ENCODE measurements at regions not wholly inside any gene's neighbourhood (a gene's known extent, or its start where the extent isn't known, plus 50 kb on each side); places are given as distances from the start of the nearest gene placed in this dataset.

- FAIRE-seq (no peak), ATAC-seq (no peak), DNase-seq (ENCODE audit: low spot score) (no peak)
- ChIA-PET POLR2A (no interaction called here), CTCF (ENCODE audit: low intra/inter-chr PET ratio, low total read pairs) (no interaction called here)
- no peaks in the 10 kb centered on the region for H3K27me3 ChIP-seq (ENCODE audit: control insufficient read depth in 1 of 2, insufficient read depth in 2 of 2, low read length in 2 of 2)
- H3K4me1 ChIP-seq (ENCODE audit: insufficient read depth, low read length): no peaks in the 10 kb centered on the region
- no peaks in the 10 kb centered on the region for H3K9me3 ChIP-seq (ENCODE audit: low read length)
- no TSS peak for BruUV-seq (replicated peaks)
- no peaks in the 10 kb centered on the region for H3K36me3 ChIP-seq (replicated peaks in 1 of 2; ENCODE audit: control insufficient read depth in 1 of 2, insufficient read depth in 2 of 2, low read length in 2 of 2)
- H3K27ac ChIP-seq (ENCODE audit: extremely low read length, insufficient read depth, low read length): no peak overlapping the region
- H3K9ac ChIP-seq (ENCODE audit: insufficient read depth, low read depth, low read length): no peak overlapping the region
- H3K79me2 ChIP-seq (ENCODE audit: insufficient read depth, low read length): no peaks in the 10 kb centered on the region
- H3K4me3 ChIP-seq (replicated peaks in 1 of 3; ENCODE audit: insufficient read depth in 1 of 3, low read depth in 2 of 3, low read length in 3 of 3): no peak overlapping the region
- intact Hi-C loops (cut with micrococcal nuclease; ENCODE audit: unreplicated experiment) (loop anchor here (10.0 kb wide), 1 partner anchor 359 kb away; the partner anchor contains the start of gene ZNF385D), in situ Hi-C loops (cut with HindIII; ENCODE audit: extremely low pct_ligation_motif_present, low pct_unique_long_range_greater_than_20kb) (no loop called here)
- TF ChIP-seq PITX1 (CRISPR knock-in tag; IDR thresholded peaks at IDR 0.05) (no peak), SCMH1 (CRISPR knock-in tag; IDR thresholded peaks at IDR 0.05; ENCODE audit: borderline replicate concordance) (no peak), ZNF460 (CRISPR knock-in tag; IDR thresholded peaks at IDR 0.05; ENCODE audit: borderline replicate concordance) (no peak), ZNF644 (CRISPR knock-in tag; IDR thresholded peaks at IDR 0.05; ENCODE audit: low read depth) (no peak)
- 2% methylated on average over 3 of the region's 3 CpGs for WGBS (ENCODE audit: low lambda C conversion rate)
- H3K4me2 ChIP-seq (ENCODE audit: low read depth, low read length): no peak overlapping the region
- H2AFZ ChIP-seq (ENCODE audit: low read length): no peak overlapping the region
- H4K20me1 ChIP-seq (ENCODE audit: insufficient read depth, low read length): no peaks in the 10 kb centered on the region
These were observed 362.4 kb upstream of the ZNF385D start for GRCh38 chr3:22113453-22113852.

DNA sequence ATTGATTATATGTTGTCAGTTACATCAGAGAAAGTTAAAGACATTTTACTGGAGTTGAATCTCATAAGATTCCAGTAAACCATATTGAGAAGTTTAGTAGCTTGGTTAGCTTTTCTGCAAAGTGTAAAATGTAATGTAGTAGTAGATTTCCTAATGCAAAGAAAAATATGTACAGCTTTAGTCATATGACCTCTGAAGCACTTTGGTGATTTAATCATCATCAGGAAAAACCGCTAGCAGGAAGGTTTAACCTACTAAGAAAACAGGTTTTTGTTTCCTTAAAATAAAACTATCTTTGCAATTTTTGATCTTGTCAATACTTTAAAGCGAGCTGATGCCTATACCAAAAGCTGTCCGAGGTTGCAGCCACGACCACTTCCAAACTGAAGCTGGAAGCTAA, 364.6 kb upstream of the ZNF385D start:
- no peak overlapping the region for H2AFZ ChIP-seq (ENCODE audit: low read length)
- no peaks in the 10 kb centered on the region for H3K36me3 ChIP-seq (replicated peaks in 1 of 2; ENCODE audit: control insufficient read depth in 1 of 2, insufficient read depth in 2 of 2, low read length in 2 of 2)
- WGBS (ENCODE audit: low lambda C conversion rate): 0% methylated on average over 4 of the region's 4 CpGs
- no TSS peak for BruUV-seq (replicated peaks)
- ChIA-PET POLR2A (no interaction called here), CTCF (ENCODE audit: low intra/inter-chr PET ratio, low total read pairs) (no interaction called here)
- no peaks in the 10 kb centered on the region for H3K9me3 ChIP-seq (ENCODE audit: low read length)
- ATAC-seq (no peak), DNase-seq (ENCODE audit: low spot score) (no peak), FAIRE-seq (no peak)
- H3K4me2 ChIP-seq (ENCODE audit: low read depth, low read length): no peak overlapping the region
- in situ Hi-C loops (cut with HindIII; ENCODE audit: extremely low pct_ligation_motif_present, low pct_unique_long_range_greater_than_20kb) (no loop called here), intact Hi-C loops (cut with micrococcal nuclease; ENCODE audit: unreplicated experiment) (loop anchor here (5.0 to 10.0 kb wide), 2 partner anchors 361 to 1888 kb away; partner anchors contain the start of gene ZNF385D)
- H4K20me1 ChIP-seq (ENCODE audit: insufficient read depth, low read length): no peaks in the 10 kb centered on the region
- no peak overlapping the region for H3K9ac ChIP-seq (ENCODE audit: insufficient read depth, low read depth, low read length)
- H3K27me3 ChIP-seq (ENCODE audit: control insufficient read depth in 1 of 2, insufficient read depth in 2 of 2, low read length in 2 of 2): no peaks in the 10 kb centered on the region
- no peak overlapping the region for H3K4me3 ChIP-seq (replicated peaks in 1 of 3; ENCODE audit: insufficient read depth in 1 of 3, low read depth in 2 of 3, low read length in 3 of 3)
- peaks cover 8% of the 10 kb centered on the region for H3K4me1 ChIP-seq (ENCODE audit: insufficient read depth, low read length)
- H3K79me2 ChIP-seq (ENCODE audit: insufficient read depth, low read length): no peaks in the 10 kb centered on the region
- no peak overlapping the region for H3K27ac ChIP-seq (ENCODE audit: extremely low read length, insufficient read depth, low read length)
- TF ChIP-seq ZNF616 (CRISPR knock-in tag; IDR thresholded peaks at IDR 0.05; ENCODE audit: low read depth) (no peak), ZEB1 (IDR thresholded peaks at IDR 0.05; ENCODE audit: insufficient replicate concordance, low read depth) (no peak), NCOA1 (CRISPR knock-in tag; IDR thresholded peaks at IDR 0.05) (no peak), MAZ (IDR thresholded peaks at IDR 0.05; ENCODE audit: borderline replicate concordance, low read depth, low read length) (no peak), MAZ (CRISPR knock-in tag; IDR thresholded peaks at IDR 0.05; ENCODE audit: low read depth) (no peak), ZNF331 (CRISPR knock-in tag; IDR thresholded peaks at IDR 0.05) (no peak), ZNF7 (CRISPR knock-in tag; IDR thresholded peaks at IDR 0.05) (no peak), ATF1 (CRISPR knock-in tag; IDR thresholded peaks at IDR 0.05) (no peak), ZNF883 (CRISPR knock-in tag; IDR thresholded peaks at IDR 0.05; ENCODE audit: not compliant biosample characterization) (no peak)
- TF ChIP-seq, protein P1, sequence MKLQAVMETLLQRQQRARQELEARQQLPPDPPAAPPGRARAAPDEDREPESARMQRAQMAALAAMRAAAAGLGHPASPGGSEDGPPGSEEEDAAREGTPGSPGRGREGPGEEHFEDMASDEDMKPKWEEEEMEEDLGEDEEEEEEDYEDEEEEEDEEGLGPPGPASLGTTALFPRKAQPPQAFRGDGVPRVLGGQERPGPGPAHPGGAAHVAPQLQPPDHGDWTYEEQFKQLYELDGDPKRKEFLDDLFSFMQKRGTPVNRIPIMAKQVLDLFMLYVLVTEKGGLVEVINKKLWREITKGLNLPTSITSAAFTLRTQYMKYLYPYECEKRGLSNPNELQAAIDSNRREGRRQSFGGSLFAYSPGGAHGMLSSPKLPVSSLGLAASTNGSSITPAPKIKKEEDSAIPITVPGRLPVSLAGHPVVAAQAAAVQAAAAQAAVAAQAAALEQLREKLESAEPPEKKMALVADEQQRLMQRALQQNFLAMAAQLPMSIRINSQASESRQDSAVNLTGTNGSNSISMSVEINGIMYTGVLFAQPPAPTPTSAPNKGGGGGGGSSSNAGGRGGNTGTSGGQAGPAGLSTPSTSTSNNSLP (IDR thresholded peaks at IDR 0.05; ENCODE audit: low read depth, low read length): no peak

All from HepG2 (cell line).